Breast epithelium (tissue), 4 donors: ENCODE measurements at regions not wholly inside any gene's neighbourhood (a gene's known extent, or its start where the extent isn't known, plus 50 kb on each side); places are given as distances from the start of the nearest gene placed in this dataset.
"Not testable (repeated sequence)": the region's sequence is repeated elsewhere in the genome, so short reads cannot be mapped to it uniquely, and the experiment has no call there.

ENCODE experiments used
- DNase-seq, 2 donors: peaks; one replicate each; pipeline ENCODE4 v3.0.0-alpha.2; 2019; ENCODE audit warnings: low spot score in 2 of 2
- H3K27ac ChIP-seq, 2 donors: fragments of 200-600 bp; sonication (generic) in 1 of 2; one replicate each; pipeline ENCODE4 v1.5.1; 2016 to 2019; ENCODE audit warnings: mild to moderate bottlenecking in 1 of 2
- H3K27me3 ChIP-seq, 2 donors: fragments of 200-600 bp; sonication (generic) in 1 of 2; one replicate each; pipeline versions ENCODE4 v1.5.1 to v1.6.0; 2017 to 2019; ENCODE audit warnings: control low read depth in 1 of 2, mild to moderate bottlenecking in 1 of 2
- H3K36me3 ChIP-seq: fragments of 200-600 bp; one replicate; pipeline ENCODE4 v1.5.1; 2019
- H3K4me1 ChIP-seq, 2 donors: fragments of 200-600 bp; sonication (generic); one replicate each; pipeline ENCODE4 v1.5.1; 2016 to 2019; ENCODE audit warnings: control low read depth in 1 of 2
- H3K4me3 ChIP-seq, 3 donors: fragments of 200-600 bp; sonication (generic); 1 replicate in 2 of 3; 2 replicates in 1 of 3; pipeline ENCODE4 v1.5.1; 2016 to 2019; ENCODE audit warnings: mild to moderate bottlenecking in 3 of 3, moderate library complexity in 2 of 3
- H3K9me3 ChIP-seq, 2 donors: fragments of 200-600 bp; sonication (generic) in 1 of 2; one replicate each; pipeline ENCODE4 v1.5.1; 2016 to 2019; ENCODE audit warnings: control low read depth in 1 of 2
- CTCF ChIP-seq, 3 donors: fragments of 450-650 bp; IDR thresholded peaks; one replicate each; pipeline ENCODE4 v1.5.1; 2016 to 2017; ENCODE audit warnings: antibody characterized with exemption in 3 of 3, mild to moderate bottlenecking in 3 of 3, moderate library complexity in 3 of 3
- POLR2A ChIP-seq: fragments of 450-650 bp; IDR thresholded peaks from one replicate; pipeline ENCODE4 v1.6.1; 2016; ENCODE audit warnings: antibody characterized with exemption, mild to moderate bottlenecking, moderate library complexity
- POLR2AphosphoS5 ChIP-seq, 3 donors: sonication (generic); formaldehyde crosslinking; IDR thresholded peaks; one replicate each; pipeline ENCODE4 v1.6.1; 2017; ENCODE audit warnings: antibody characterized with exemption in 3 of 3
- intact Hi-C: fragments of 100-400 bp; cut with DNase I; formaldehyde crosslinking; loops from one replicate; pipeline ENCODE4 v1.15.1; 2023; ENCODE audit warnings: low total_unique reads

- TF ChIP-seq CTCF (IDR thresholded peaks at IDR 0.05) (no peak), POLR2A (no peak), POLR2AphosphoS5 (IDR thresholded peaks at IDR 0.05) (no peak)
- intact Hi-C loops: loop anchor here (2.0 kb wide), 1 partner anchor 56 kb away; no protein-coding TSS in a partner anchor
- H3K27me3 ChIP-seq: no peaks in the 10 kb centered on the region
These were observed 248.3 kb upstream of the KYNU start for GRCh38 chr2:142629193-142629592.

GRCh38 chr2:142621287-142621686 is 256.2 kb upstream of the KYNU start:
- no peaks in the 10 kb centered on the region for H3K36me3 ChIP-seq
- H3K27ac ChIP-seq: no peak overlapping the region
- H3K27me3 ChIP-seq: no peaks in the 10 kb centered on the region
- H3K4me1 ChIP-seq: no peaks in the 10 kb centered on the region
- TF ChIP-seq CTCF (IDR thresholded peaks at IDR 0.05) (no peak), POLR2AphosphoS5 (IDR thresholded peaks at IDR 0.05) (no peak)
- no peak for DNase-seq
- no peaks in the 10 kb centered on the region for H3K9me3 ChIP-seq
- no peak overlapping the region for H3K4me3 ChIP-seq
- intact Hi-C loops: no loop called here

More at GRCh38 chr2:142629193-142629592, 248.3 kb upstream of the KYNU start:
- DNase-seq: no peak
- Histone ChIP-seq H3K36me3 (no peaks in the 10 kb centered on the region), H3K27ac (no peak overlapping the region), H3K9me3 (no peaks in the 10 kb centered on the region), H3K4me3 (no peak overlapping the region), H3K4me1 (no peaks in the 10 kb centered on the region)

GRCh38 chr2:142617461-142617860 is 260.0 kb upstream of the KYNU start:
- no peaks in the 10 kb centered on the region for H3K36me3 ChIP-seq
- no peak overlapping the region for H3K27ac ChIP-seq
- no peaks in the 10 kb centered on the region for H3K4me1 ChIP-seq
- H3K4me3 ChIP-seq: no peak overlapping the region
- no peaks in the 10 kb centered on the region for H3K9me3 ChIP-seq
- no peak for TF ChIP-seq POLR2AphosphoS5 (IDR thresholded peaks at IDR 0.05)
- no peak for TF ChIP-seq POLR2A
- no peak for TF ChIP-seq CTCF (IDR thresholded peaks at IDR 0.05)
- intact Hi-C loops: no loop called here
- DNase-seq: no peak
- H3K27me3 ChIP-seq: no peaks in the 10 kb centered on the region

- Histone ChIP-seq H3K27ac (no peak overlapping the region), H3K4me1 (no peaks in the 10 kb centered on the region), H3K9me3 (no peaks in the 10 kb centered on the region), H3K27me3 (no peaks in the 10 kb centered on the region), H3K4me3 (no peak overlapping the region), H3K36me3 (no peaks in the 10 kb centered on the region)
- DNase-seq: no peak
- intact Hi-C loops: no loop called here
- TF ChIP-seq POLR2AphosphoS5 (IDR thresholded peaks at IDR 0.05) (no peak), CTCF (IDR thresholded peaks at IDR 0.05) (no peak), POLR2A (no peak)
These were observed 261.6 kb upstream of the KYNU start for GRCh38 chr2:142615876-142616275.

- H3K36me3 ChIP-seq, H3K27me3 ChIP-seq, DNase-seq, H3K4me1 ChIP-seq, H3K9me3 ChIP-seq, H3K27ac ChIP-seq, H3K4me3 ChIP-seq, intact Hi-C loops: not testable (repeated sequence)
These were observed 264.3 kb upstream of the KYNU start for GRCh38 chr2:142613193-142613592.

- Histone ChIP-seq H3K27ac (no peak overlapping the region), H3K4me1 (no peaks in the 10 kb centered on the region), H3K36me3 (no peaks in the 10 kb centered on the region), H3K4me3 (no peak overlapping the region), H3K27me3 (no peaks in the 10 kb centered on the region), H3K9me3 (no peaks in the 10 kb centered on the region)
- TF ChIP-seq POLR2A (no peak), POLR2AphosphoS5 (IDR thresholded peaks at IDR 0.05) (no peak), CTCF (IDR thresholded peaks at IDR 0.05) (no peak)
- DNase-seq: no peak
- intact Hi-C loops: no loop called here
These were observed 272.0 kb upstream of the KYNU start for GRCh38 chr2:142605421-142605820.
